H1 (cell line): ENCODE measurements at regions not wholly inside any gene's neighbourhood (a gene's known extent, or its start where the extent isn't known, plus 50 kb on each side); places are given as distances from the start of the nearest gene placed in this dataset.

Source experiments
- POLR2A ChIP-seq, 2 experiments: IDR thresholded peaks; 1 replicate in 1 of 2; 2 replicates in 1 of 2; pipeline ENCODE4 v1.6.1; 2011; ENCODE audit warnings: low read depth in 2 of 2, low read length in 2 of 2, mild to moderate bottlenecking in 2 of 2; ENCODE audit errors: control extremely low read depth in 1 of 2
- YY1 ChIP-seq: IDR thresholded peaks from 2 replicates; pipeline ENCODE4 v1.6.1; 2011; ENCODE audit warnings: low read depth, mild to moderate bottlenecking, low read length

DNA sequence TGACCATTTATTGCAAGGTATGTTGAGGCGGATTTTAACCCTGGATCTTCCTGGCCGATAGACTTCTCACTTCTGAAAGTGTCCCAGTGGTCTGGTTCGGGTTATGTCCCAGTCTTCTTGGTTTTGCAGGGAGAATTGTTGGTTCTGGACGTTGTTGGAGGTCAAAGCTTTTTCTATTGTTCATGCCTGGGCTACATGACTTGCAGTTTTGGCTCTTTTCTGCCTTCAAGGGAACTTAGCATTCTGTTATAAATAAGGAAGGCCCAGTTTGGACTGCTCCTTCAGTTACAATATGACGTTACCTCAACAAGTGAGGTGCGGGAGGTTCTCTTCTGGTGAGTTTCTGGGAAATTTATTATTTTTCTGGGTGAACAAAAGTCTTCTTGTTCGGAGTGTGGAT lies 614.3 kb downstream of the DIPK2A start:
- no peak for TF ChIP-seq YY1
- no peak for TF ChIP-seq POLR2A (IDR thresholded peaks at IDR 0.05; ENCODE audit: control extremely low read depth in 1 of 2, low read depth in 2 of 2, low read length in 2 of 2)
